ENCODE measurements at regions not wholly inside any gene's neighbourhood (a gene's known extent, or its start where the extent isn't known, plus 50 kb on each side); places are given as distances from the start of the nearest gene placed in this dataset.

GRCh38 chr9:40913096-40913719 lies 215.3 kb downstream of the FOXD4L6 start:
- TF ChIP-seq POLR2A (IDR thresholded peaks at IDR 0.05) = no peak
- no peak for TF ChIP-seq CTCF (IDR thresholded peaks at IDR 0.05)
